Glutamatergic neuron (in vitro differentiated cells): ENCODE measurements at regions not wholly inside any gene's neighbourhood (a gene's known extent, or its start where the extent isn't known, plus 50 kb on each side); places are given as distances from the start of the nearest gene placed in this dataset.

Experiments
- DNase-seq: peaks from one replicate; pipeline ENCODE4 v3.0.0; 2022
- H3K27ac Mint-ChIP-seq: one replicate; pipeline ENCODE4 v1.8.0; 2020; ENCODE audit warnings: mild to moderate bottlenecking, mixed read lengths, inconsistent platforms; ENCODE audit not compliant: unreplicated experiment
- H3K27me3 Mint-ChIP-seq: one replicate; pipeline ENCODE4 v1.8.0; 2020; ENCODE audit warnings: mild to moderate bottlenecking, moderate library complexity, mixed read lengths, inconsistent platforms; ENCODE audit not compliant: unreplicated experiment
- H3K36me3 Mint-ChIP-seq: one replicate; pipeline ENCODE4 v1.8.0; 2020; ENCODE audit warnings: mild to moderate bottlenecking, mixed read lengths, inconsistent platforms; ENCODE audit not compliant: unreplicated experiment
- H3K4me1 Mint-ChIP-seq: one replicate; pipeline ENCODE4 v1.8.0; 2020; ENCODE audit warnings: mild to moderate bottlenecking, low read depth, mixed read lengths, inconsistent platforms; ENCODE audit not compliant: unreplicated experiment
- H3K4me3 Mint-ChIP-seq: one replicate; pipeline ENCODE4 v1.8.0; 2020; ENCODE audit warnings: mild to moderate bottlenecking, mixed read lengths, inconsistent platforms; ENCODE audit not compliant: unreplicated experiment
- H3K9me3 Mint-ChIP-seq: one replicate; pipeline ENCODE4 v1.8.0; 2020; ENCODE audit warnings: mild to moderate bottlenecking, moderate library complexity, mixed read lengths, inconsistent platforms; ENCODE audit not compliant: unreplicated experiment
- TF ChIP-seq, protein P1 (sequence below): fragments of 200-600 bp; sonication (generic); IDR thresholded peaks from one replicate; pipeline ENCODE4 v1.5.0; 2021; ENCODE audit not compliant: partially characterized antibody, unreplicated experiment

DNA sequence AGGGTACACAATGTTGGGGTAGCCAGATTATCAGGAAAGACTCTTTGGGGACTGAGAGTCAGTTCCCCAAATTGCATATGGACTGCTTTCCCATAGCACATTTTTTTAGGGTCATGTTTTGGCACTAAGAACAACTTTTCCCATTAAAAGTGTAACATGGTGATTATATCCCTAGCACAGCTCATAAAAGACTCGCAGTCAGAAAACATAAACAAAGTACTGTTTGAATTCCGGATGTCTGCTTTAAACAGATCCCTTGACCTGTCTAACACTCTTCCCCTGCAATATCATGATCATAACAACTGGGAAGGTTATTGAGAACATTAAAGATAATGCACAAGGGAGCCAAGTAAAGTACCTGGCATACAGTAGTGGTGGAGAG is 262.2 kb downstream of the ASXL3 start:
- TF ChIP-seq, protein P1, sequence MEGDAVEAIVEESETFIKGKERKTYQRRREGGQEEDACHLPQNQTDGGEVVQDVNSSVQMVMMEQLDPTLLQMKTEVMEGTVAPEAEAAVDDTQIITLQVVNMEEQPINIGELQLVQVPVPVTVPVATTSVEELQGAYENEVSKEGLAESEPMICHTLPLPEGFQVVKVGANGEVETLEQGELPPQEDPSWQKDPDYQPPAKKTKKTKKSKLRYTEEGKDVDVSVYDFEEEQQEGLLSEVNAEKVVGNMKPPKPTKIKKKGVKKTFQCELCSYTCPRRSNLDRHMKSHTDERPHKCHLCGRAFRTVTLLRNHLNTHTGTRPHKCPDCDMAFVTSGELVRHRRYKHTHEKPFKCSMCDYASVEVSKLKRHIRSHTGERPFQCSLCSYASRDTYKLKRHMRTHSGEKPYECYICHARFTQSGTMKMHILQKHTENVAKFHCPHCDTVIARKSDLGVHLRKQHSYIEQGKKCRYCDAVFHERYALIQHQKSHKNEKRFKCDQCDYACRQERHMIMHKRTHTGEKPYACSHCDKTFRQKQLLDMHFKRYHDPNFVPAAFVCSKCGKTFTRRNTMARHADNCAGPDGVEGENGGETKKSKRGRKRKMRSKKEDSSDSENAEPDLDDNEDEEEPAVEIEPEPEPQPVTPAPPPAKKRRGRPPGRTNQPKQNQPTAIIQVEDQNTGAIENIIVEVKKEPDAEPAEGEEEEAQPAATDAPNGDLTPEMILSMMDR: no peak
- H3K9me3 Mint-ChIP-seq: no peaks in the 10 kb centered on the region
- H3K4me1 Mint-ChIP-seq: peaks cover 2% of the 10 kb centered on the region

DNA sequence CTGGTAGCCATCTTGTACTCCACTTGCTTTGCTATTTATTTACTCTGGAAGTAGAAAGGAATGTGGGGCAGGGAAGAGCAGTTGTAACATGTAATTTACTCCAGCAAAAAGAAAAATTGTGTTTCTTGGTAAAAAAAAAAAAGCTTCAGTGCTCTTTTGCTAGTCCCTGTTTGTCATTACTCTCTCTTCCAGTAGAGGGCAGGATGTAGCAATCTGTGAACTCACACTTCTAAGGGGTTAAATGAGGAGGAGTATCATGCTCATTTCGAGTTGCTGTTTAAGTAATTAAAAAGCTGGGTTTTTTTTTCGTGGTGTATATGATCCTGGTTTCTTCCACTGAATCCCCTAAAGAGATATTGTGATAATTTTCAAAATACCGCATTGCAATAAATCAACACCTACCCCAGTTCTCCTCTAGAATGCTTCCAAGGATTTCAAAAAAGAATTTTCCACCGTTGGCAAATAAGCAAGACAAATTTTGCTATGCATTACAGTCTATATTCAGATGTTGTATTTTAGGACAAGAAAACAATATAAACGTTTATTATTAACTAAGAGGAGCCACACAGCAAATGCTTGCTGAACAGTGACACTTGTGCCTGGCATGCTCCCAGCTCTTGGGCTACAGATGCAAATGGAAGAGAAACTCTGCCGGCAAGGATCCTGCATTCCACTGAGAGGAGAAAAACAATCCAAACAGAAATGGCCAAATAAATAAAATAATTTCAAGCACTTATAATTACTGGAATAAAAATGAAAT is 261.6 kb downstream of the ASXL3 start:
- Mint-ChIP-seq H3K9me3 (no peaks in the 10 kb centered on the region), H3K27ac (no peak overlapping the region), H3K27me3 (no peaks in the 10 kb centered on the region), H3K36me3 (no peaks in the 10 kb centered on the region), H3K4me1 (peaks cover 2% of the 10 kb centered on the region), H3K4me3 (no peak overlapping the region)
- no peak for DNase-seq
- TF ChIP-seq, protein P1: peak; percentile 86

More for the DNA sequence above, 262.2 kb downstream of the ASXL3 start:
- Mint-ChIP-seq H3K27ac (no peak overlapping the region), H3K36me3 (no peaks in the 10 kb centered on the region), H3K27me3 (no peaks in the 10 kb centered on the region), H3K4me3 (no peak overlapping the region)
- no peak for DNase-seq

DNA sequence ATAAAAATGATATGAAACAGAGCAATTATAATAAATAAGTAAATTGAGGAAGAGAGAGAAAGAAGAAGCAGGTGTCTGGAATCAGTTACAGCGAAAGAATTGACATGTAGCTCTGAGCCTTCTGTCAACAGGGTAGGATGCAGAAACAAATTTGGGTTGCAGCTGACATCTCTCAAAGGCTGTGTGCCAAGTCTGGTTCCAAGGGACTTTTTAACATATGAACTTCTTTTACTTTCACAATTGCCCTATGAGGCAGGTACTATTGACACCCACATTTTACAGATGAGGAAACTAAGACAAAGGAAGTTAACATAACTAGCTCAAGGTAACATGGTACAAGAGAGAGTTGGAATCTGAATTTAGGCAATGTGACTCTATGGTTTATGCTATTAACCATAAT is 260.0 kb downstream of the ASXL3 start:
- no peaks in the 10 kb centered on the region for H3K9me3 Mint-ChIP-seq
- no peak for DNase-seq
- TF ChIP-seq, protein P1: no peak
- no peaks in the 10 kb centered on the region for H3K27me3 Mint-ChIP-seq
- no peak overlapping the region for H3K4me3 Mint-ChIP-seq
- no peak overlapping the region for H3K27ac Mint-ChIP-seq
- H3K4me1 Mint-ChIP-seq: peaks cover 2% of the 10 kb centered on the region
- H3K36me3 Mint-ChIP-seq: no peaks in the 10 kb centered on the region

DNA sequence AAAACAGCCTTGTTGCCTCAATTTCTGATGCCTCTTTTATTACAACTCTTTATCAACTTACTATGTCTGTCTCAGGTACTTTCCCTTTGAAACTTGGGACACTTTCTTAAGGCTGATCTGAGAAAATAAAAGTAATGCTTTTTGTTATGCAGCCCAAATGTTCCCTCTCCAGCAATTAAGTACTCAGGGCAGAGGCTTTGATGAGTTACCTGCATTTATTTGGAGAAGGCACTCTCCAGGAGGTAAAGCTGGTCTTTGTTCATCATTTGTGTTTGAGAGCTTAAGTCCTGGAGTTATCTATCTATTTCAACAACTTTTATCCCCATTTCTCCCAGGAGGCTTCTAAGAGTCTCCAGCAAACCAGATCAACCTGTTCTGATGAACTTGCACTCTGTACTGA is 259.2 kb downstream of the ASXL3 start:
- peaks cover 2% of the 10 kb centered on the region for H3K4me1 Mint-ChIP-seq
- no peak for DNase-seq

DNA sequence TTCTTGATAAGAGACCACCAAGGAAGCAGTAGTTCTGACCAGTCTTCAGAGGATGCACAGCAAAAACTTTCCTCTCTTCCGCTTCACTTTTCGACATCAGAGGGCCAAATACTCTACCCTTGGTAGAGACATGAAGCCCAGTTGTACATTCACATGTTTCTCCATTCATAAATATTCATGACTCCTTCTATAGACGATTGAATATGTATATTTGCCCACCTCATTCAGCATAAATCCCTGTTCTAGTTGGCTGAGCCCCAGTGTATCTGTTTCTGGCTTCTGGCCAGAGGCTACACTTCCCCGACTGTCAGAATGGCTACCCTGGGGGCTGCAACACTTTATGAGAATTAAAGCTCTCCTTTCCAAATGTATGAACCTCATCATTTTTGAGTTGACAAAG is 258.5 kb downstream of the ASXL3 start:
- no peak for DNase-seq
- Mint-ChIP-seq H3K27me3 (no peaks in the 10 kb centered on the region), H3K27ac (no peak overlapping the region), H3K4me3 (no peak overlapping the region), H3K36me3 (no peaks in the 10 kb centered on the region), H3K9me3 (no peaks in the 10 kb centered on the region), H3K4me1 (peaks cover 2% of the 10 kb centered on the region)
- TF ChIP-seq, protein P1: no peak

More for the DNA sequence above, 259.2 kb downstream of the ASXL3 start:
- Mint-ChIP-seq H3K27ac (no peak overlapping the region), H3K9me3 (no peaks in the 10 kb centered on the region), H3K4me3 (no peak overlapping the region), H3K27me3 (no peaks in the 10 kb centered on the region), H3K36me3 (no peaks in the 10 kb centered on the region)
- TF ChIP-seq, protein P1: no peak
